Activated CD8-positive, alpha-beta T cell treated with anti-CD3 and anti-CD28 coated beads, Interleukin-2, amount 10 ng/mL, durations not matched to agents 7 days and 5 days (primary cell): ENCODE measurements at regions not wholly inside any gene's neighbourhood (a gene's known extent, or its start where the extent isn't known, plus 50 kb on each side); places are given as distances from the start of the nearest gene placed in this dataset.
"Not testable (repeated sequence)": the region's sequence is repeated elsewhere in the genome, so short reads cannot be mapped to it uniquely, and the experiment has no call there.

Source experiments
- ATAC-seq: fragments of 150-1000 bp; cut with Tn5 transposase; one replicate; pipeline ENCODE4 v1.10.0; 2021; ENCODE audit warnings: moderate library complexity
- CTCF ChIA-PET: fragments of 350-600 bp; sonication (Branson Sonifier 250); formaldehyde crosslinking; loops from one replicate; lab custom pipeline; 2021; ENCODE audit warnings: antibody characterized with exemption; lab: Charles Lee
- POLR2A ChIA-PET: fragments of 350-600 bp; sonication (Branson Sonifier 250); formaldehyde crosslinking; loops from one replicate; lab custom pipeline; 2021; ENCODE audit warnings: antibody characterized with exemption; lab: Charles Lee
- DNase-seq: peaks from one replicate; pipeline ENCODE4 v3.0.0-alpha.2; 2020
- H3K27ac Mint-ChIP-seq: one replicate; pipeline ENCODE4 v1.8.0; 2021; ENCODE audit warnings: mild to moderate bottlenecking, mixed read lengths
- H3K27me3 Mint-ChIP-seq: one replicate; pipeline ENCODE4 v1.8.0; 2021; ENCODE audit warnings: low read depth, mixed read lengths
- H3K36me3 Mint-ChIP-seq: one replicate; pipeline ENCODE4 v1.8.0; 2021; ENCODE audit warnings: low read depth, mixed read lengths
- H3K4me1 Mint-ChIP-seq: one replicate; pipeline ENCODE4 v1.8.0; 2021; ENCODE audit warnings: low read depth, mixed read lengths
- H3K4me3 Mint-ChIP-seq: one replicate; pipeline ENCODE4 v1.8.0; 2021; ENCODE audit warnings: mild to moderate bottlenecking, mixed read lengths
- H3K9me3 Mint-ChIP-seq: one replicate; pipeline ENCODE4 v1.8.0; 2022; ENCODE audit warnings: mixed read lengths; ENCODE audit not compliant: insufficient read depth

GRCh38 chr2:2597712-2598111, 266.6 kb upstream of the MYT1L start:
- no peak overlapping the region for H3K27ac Mint-ChIP-seq
- H3K36me3 Mint-ChIP-seq, result no peaks in the 10 kb centered on the region
- no peak for DNase-seq
- no peaks in the 10 kb centered on the region for H3K4me1 Mint-ChIP-seq
- H3K27me3 Mint-ChIP-seq, result peaks cover 3% of the 10 kb centered on the region
- no peak overlapping the region for H3K4me3 Mint-ChIP-seq
- ATAC-seq, result no peak
- H3K9me3 Mint-ChIP-seq, result no peaks in the 10 kb centered on the region
- POLR2A ChIA-PET, result no interaction called here
- CTCF ChIA-PET, result no interaction called here

- no peaks in the 10 kb centered on the region for H3K36me3 Mint-ChIP-seq
- no peak for ATAC-seq
- ChIA-PET CTCF (no interaction called here), POLR2A (no interaction called here)
- H3K27me3 Mint-ChIP-seq, result peaks cover 3% of the 10 kb centered on the region
- no peaks in the 10 kb centered on the region for H3K4me1 Mint-ChIP-seq
- DNase-seq, result no peak
- no peak overlapping the region for H3K4me3 Mint-ChIP-seq
- H3K27ac Mint-ChIP-seq, result no peak overlapping the region
- H3K9me3 Mint-ChIP-seq, result no peaks in the 10 kb centered on the region
Observed at GRCh38 chr2:2591542-2591940, 260.5 kb upstream of the MYT1L start.

- Mint-ChIP-seq H3K27ac (no peak overlapping the region), H3K4me1 (no peaks in the 10 kb centered on the region), H3K36me3 (no peaks in the 10 kb centered on the region), H3K4me3 (no peak overlapping the region), H3K27me3 (peaks cover 3% of the 10 kb centered on the region), H3K9me3 (no peaks in the 10 kb centered on the region)
- ChIA-PET CTCF (no interaction called here), POLR2A (no interaction called here)
- DNase-seq, result no peak
- ATAC-seq, result no peak
Observed at GRCh38 chr2:2590841-2591541, 259.9 kb upstream of the MYT1L start.

GRCh38 chr2:2590141-2590540, 259.1 kb upstream of the MYT1L start:
- no peak overlapping the region for H3K4me3 Mint-ChIP-seq
- H3K27me3 Mint-ChIP-seq, result peaks cover 3% of the 10 kb centered on the region
- H3K4me1 Mint-ChIP-seq, result no peaks in the 10 kb centered on the region
- POLR2A ChIA-PET, result no interaction called here
- H3K9me3 Mint-ChIP-seq, result no peaks in the 10 kb centered on the region
- H3K36me3 Mint-ChIP-seq, result no peaks in the 10 kb centered on the region
- CTCF ChIA-PET, result no interaction called here
- ATAC-seq (no peak), DNase-seq (no peak)
- H3K27ac Mint-ChIP-seq, result no peak overlapping the region

- Mint-ChIP-seq H3K4me1 (no peaks in the 10 kb centered on the region), H3K27ac (no peak overlapping the region), H3K9me3 (no peaks in the 10 kb centered on the region), H3K4me3 (no peak overlapping the region), H3K27me3 (no peaks in the 10 kb centered on the region), H3K36me3 (no peaks in the 10 kb centered on the region)
- POLR2A ChIA-PET, result no interaction called here
- DNase-seq (no peak), ATAC-seq (no peak)
- CTCF ChIA-PET, result no interaction called here
Observed at GRCh38 chr2:2588777-2589176, 257.7 kb upstream of the MYT1L start.

GRCh38 chr2:2587354-2587753, 256.3 kb upstream of the MYT1L start:
- H3K36me3 Mint-ChIP-seq, result no peaks in the 10 kb centered on the region
- POLR2A ChIA-PET, result interaction anchor here (0.7 kb wide), 1 partner anchor 60 kb away, joined by 3 read pairs; no protein-coding TSS in a partner anchor
- CTCF ChIA-PET, result no interaction called here
- H3K27me3 Mint-ChIP-seq, result no peaks in the 10 kb centered on the region
- H3K4me1 Mint-ChIP-seq, result no peaks in the 10 kb centered on the region
- H3K4me3 Mint-ChIP-seq, result no peak overlapping the region
- H3K27ac Mint-ChIP-seq, result no peak overlapping the region
- ATAC-seq (no peak), DNase-seq (no peak)
- no peaks in the 10 kb centered on the region for H3K9me3 Mint-ChIP-seq

- POLR2A ChIA-PET, result no interaction called here
- CTCF ChIA-PET, result no interaction called here
- Mint-ChIP-seq H3K4me1 (no peaks in the 10 kb centered on the region), H3K9me3 (no peaks in the 10 kb centered on the region), H3K27ac (no peak overlapping the region), H3K27me3 (no peaks in the 10 kb centered on the region), H3K4me3 (no peak overlapping the region), H3K36me3 (no peaks in the 10 kb centered on the region)
- DNase-seq (no peak), ATAC-seq (no peak)
Observed at GRCh38 chr2:2586931-2587330, 255.9 kb upstream of the MYT1L start.

GRCh38 chr2:2586068-2586776, 255.1 kb upstream of the MYT1L start:
- no peaks in the 10 kb centered on the region for H3K9me3 Mint-ChIP-seq
- ChIA-PET CTCF (no interaction called here), POLR2A (no interaction called here)
- DNase-seq, result no peak
- no peaks in the 10 kb centered on the region for H3K27me3 Mint-ChIP-seq
- H3K4me1 Mint-ChIP-seq, result no peaks in the 10 kb centered on the region
- H3K4me3 Mint-ChIP-seq, result no peak overlapping the region
- no peak for ATAC-seq
- H3K36me3 Mint-ChIP-seq, result no peaks in the 10 kb centered on the region
- no peak overlapping the region for H3K27ac Mint-ChIP-seq

- Mint-ChIP-seq H3K36me3 (no peaks in the 10 kb centered on the region), H3K27ac (no peak overlapping the region), H3K9me3 (no peaks in the 10 kb centered on the region), H3K27me3 (no peaks in the 10 kb centered on the region), H3K4me3 (no peak overlapping the region), H3K4me1 (no peaks in the 10 kb centered on the region)
- DNase-seq (no peak), ATAC-seq (no peak)
- ChIA-PET CTCF (no interaction called here), POLR2A (no interaction called here)
Observed at GRCh38 chr2:2582998-2583545, 252.0 kb upstream of the MYT1L start.

GRCh38 chr2:2581331-2582159, 250.5 kb upstream of the MYT1L start:
- ChIA-PET POLR2A (no interaction called here), CTCF (no interaction called here)
- H3K4me3 Mint-ChIP-seq, result no peak overlapping the region

GRCh38 chr2:2580841-2581240, 249.8 kb upstream of the MYT1L start:
- CTCF ChIA-PET, H3K4me1 Mint-ChIP-seq, H3K9me3 Mint-ChIP-seq, ATAC-seq, H3K27me3 Mint-ChIP-seq, H3K27ac Mint-ChIP-seq, H3K4me3 Mint-ChIP-seq, H3K36me3 Mint-ChIP-seq, DNase-seq, POLR2A ChIA-PET: not testable (repeated sequence)

More at GRCh38 chr2:2581331-2582159, 250.5 kb upstream of the MYT1L start:
- Mint-ChIP-seq H3K4me1 (no peaks in the 10 kb centered on the region), H3K27ac (no peak overlapping the region), H3K27me3 (no peaks in the 10 kb centered on the region), H3K9me3 (no peaks in the 10 kb centered on the region), H3K36me3 (no peaks in the 10 kb centered on the region)
- no peak for ATAC-seq
- DNase-seq, result no peak

- no peak overlapping the region for H3K27ac Mint-ChIP-seq
- no peaks in the 10 kb centered on the region for H3K9me3 Mint-ChIP-seq
- no peaks in the 10 kb centered on the region for H3K27me3 Mint-ChIP-seq
- POLR2A ChIA-PET, result no interaction called here
- no peak overlapping the region for H3K4me3 Mint-ChIP-seq
- no peaks in the 10 kb centered on the region for H3K4me1 Mint-ChIP-seq
- no peaks in the 10 kb centered on the region for H3K36me3 Mint-ChIP-seq
- DNase-seq (no peak), ATAC-seq (no peak)
- CTCF ChIA-PET, result no interaction called here
Observed at GRCh38 chr2:2580341-2580740, 249.3 kb upstream of the MYT1L start.
